PFSK-1 (cell line): ENCODE measurements at regions not wholly inside any gene's neighbourhood (a gene's known extent, or its start where the extent isn't known, plus 50 kb on each side); places are given as distances from the start of the nearest gene placed in this dataset.

Experiments
- FOXP2 ChIP-seq: optimal IDR thresholded peaks from 2 replicates; pipeline ENCODE3; 2011; ENCODE audit warnings: borderline replicate concordance, control low read depth, inconsistent platforms; ENCODE audit not compliant: insufficient read depth; ENCODE audit errors: extremely low read length, extremely low read depth
- POLR2AphosphoS5 ChIP-seq: IDR thresholded peaks from 2 replicates; pipeline ENCODE4 v1.6.1; 2012; ENCODE audit warnings: low read depth, mild to moderate bottlenecking, control low read depth, low read length, moderate library complexity
- SIN3A ChIP-seq: IDR thresholded peaks from 2 replicates; pipeline ENCODE4 v1.6.1; 2012; ENCODE audit warnings: mild to moderate bottlenecking, low read length, moderate library complexity, borderline replicate concordance; ENCODE audit not compliant: insufficient read depth
- TAF1 ChIP-seq: IDR thresholded peaks from 2 replicates; pipeline ENCODE4 v1.6.1; 2012; ENCODE audit warnings: low read length, control low read depth, borderline replicate concordance; ENCODE audit not compliant: insufficient read depth
- TF ChIP-seq, protein P1 (sequence below), 2 experiments: IDR thresholded peaks; 2 replicates each; pipeline versions ENCODE4 v1.6.1 to v1.8.0; 2011 to 2012; ENCODE audit warnings: low read depth in 2 of 2, low read length in 2 of 2, control low read depth in 1 of 2, inconsistent platforms in 1 of 2, mild to moderate bottlenecking in 1 of 2, moderate library complexity in 1 of 2; ENCODE audit not compliant: insufficient read depth in 1 of 2

DNA sequence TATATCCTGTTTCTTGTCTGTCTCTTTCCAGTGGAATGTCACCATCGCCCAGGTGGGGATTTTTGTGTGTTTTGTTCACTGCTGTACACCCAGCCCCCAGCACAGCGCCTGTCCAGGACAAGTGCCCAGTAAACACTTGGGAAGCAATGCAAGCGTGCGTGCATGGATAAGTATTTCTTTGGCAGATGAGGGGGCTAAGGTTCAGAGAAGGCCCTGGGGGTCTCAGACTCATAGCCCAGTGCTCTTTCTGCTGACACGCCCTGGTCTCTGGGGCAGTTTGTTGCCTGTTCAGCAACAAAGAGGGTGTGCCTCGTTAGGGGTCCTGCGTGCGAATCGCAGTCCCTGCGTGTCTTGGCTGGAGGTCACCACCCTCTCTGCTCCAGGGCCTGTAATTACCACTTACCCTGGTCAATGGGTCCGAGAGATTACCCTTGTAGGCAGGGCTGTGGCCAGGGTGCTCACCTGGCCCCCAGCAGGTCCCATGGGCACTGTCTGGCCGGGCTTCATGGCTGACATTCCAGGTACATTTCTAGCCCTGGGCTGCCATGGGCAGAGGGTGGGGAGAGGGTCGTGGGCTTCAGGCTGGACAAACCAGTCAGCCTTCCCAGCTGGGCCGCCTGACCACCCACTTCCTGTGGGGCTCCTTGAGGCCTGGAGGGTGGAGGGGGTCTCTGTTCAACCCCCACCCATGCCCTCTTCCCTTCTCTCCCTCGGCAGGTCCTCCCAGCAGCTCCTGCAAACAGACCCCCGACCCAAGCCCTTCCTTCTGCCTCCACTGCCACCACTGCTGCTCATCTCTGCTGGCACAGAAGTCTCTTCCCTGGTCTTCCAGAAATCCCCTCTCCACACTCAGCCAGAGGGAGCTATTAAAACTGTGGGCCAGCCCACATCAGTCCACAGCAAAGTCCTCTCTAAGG lies 87.1 kb downstream of the CEBPB start:
- TF ChIP-seq POLR2AphosphoS5 (no peak), SIN3A (no peak), FOXP2 (no peak), TAF1 (no peak)
- TF ChIP-seq, protein P1, sequence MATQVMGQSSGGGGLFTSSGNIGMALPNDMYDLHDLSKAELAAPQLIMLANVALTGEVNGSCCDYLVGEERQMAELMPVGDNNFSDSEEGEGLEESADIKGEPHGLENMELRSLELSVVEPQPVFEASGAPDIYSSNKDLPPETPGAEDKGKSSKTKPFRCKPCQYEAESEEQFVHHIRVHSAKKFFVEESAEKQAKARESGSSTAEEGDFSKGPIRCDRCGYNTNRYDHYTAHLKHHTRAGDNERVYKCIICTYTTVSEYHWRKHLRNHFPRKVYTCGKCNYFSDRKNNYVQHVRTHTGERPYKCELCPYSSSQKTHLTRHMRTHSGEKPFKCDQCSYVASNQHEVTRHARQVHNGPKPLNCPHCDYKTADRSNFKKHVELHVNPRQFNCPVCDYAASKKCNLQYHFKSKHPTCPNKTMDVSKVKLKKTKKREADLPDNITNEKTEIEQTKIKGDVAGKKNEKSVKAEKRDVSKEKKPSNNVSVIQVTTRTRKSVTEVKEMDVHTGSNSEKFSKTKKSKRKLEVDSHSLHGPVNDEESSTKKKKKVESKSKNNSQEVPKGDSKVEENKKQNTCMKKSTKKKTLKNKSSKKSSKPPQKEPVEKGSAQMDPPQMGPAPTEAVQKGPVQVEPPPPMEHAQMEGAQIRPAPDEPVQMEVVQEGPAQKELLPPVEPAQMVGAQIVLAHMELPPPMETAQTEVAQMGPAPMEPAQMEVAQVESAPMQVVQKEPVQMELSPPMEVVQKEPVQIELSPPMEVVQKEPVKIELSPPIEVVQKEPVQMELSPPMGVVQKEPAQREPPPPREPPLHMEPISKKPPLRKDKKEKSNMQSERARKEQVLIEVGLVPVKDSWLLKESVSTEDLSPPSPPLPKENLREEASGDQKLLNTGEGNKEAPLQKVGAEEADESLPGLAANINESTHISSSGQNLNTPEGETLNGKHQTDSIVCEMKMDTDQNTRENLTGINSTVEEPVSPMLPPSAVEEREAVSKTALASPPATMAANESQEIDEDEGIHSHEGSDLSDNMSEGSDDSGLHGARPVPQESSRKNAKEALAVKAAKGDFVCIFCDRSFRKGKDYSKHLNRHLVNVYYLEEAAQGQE (IDR thresholded peaks at IDR 0.05; ENCODE audit: insufficient read depth in 1 of 2, low read depth in 2 of 2, low read length in 2 of 2) = no peak
